K562 (cell line): ENCODE measurements at regions not wholly inside any gene's neighbourhood (a gene's known extent, or its start where the extent isn't known, plus 50 kb on each side); places are given as distances from the start of the nearest gene placed in this dataset.

ENCODE experiments used
- ATAC-seq: fragments of 200-7000 bp; cut with Tn5 transposase; 3 replicates; pipeline ENCODE4 v1.9.1; 2020; ENCODE audit warnings: moderate library complexity
- BruUV-seq: library from RNA; stranded (reverse); fragments of 400-500 nt; replicated peaks from 2 replicates; lab custom pipeline; 2021; lab: Mats Ljungman, UMichigan
- CTCF ChIA-PET: fragments of 300-600 bp; formaldehyde crosslinking; extraction: SDS; loops from one replicate; lab custom pipeline; 2021; ENCODE audit warnings: low intra/inter-chr PET ratio; lab: Yijun Ruan, JAX
- POLR2A ChIA-PET: fragments of 300-600, 350-650 bp; sonication (Branson Sonifier 250); formaldehyde crosslinking; extraction: SDS; loops from one replicate; lab custom pipeline; 2021; ENCODE audit warnings: antibody characterized with exemption, inconsistent platforms; lab: Yijun Ruan, JAX
- DNase-seq, 4 experiments: peaks; one replicate each; pipeline versions ENCODE4 v3.0.0 to v3.0.0-alpha.2; 2011 to 2018; ENCODE audit warnings: low spot score in 3 of 4, mixed read lengths in 3 of 4; ENCODE audit errors: extremely low read depth in 1 of 4
- FAIRE-seq: peaks from 2 replicates; lab custom pipeline; 2011; peaks lifted over from hg19 to GRCh38; lab: Jason Lieb, UNC
- H2AFZ ChIP-seq: 2 replicates; pipeline ENCODE4 v1.6.0; 2011; ENCODE audit warnings: low read depth, low read length, control low read depth, inconsistent platforms
- H3K27ac ChIP-seq: fragments of 200-600 bp; 3 replicates; pipeline ENCODE4 v1.8.0; 2011; ENCODE audit warnings: low read depth, mild to moderate bottlenecking, control low read depth, inconsistent platforms, low read length, moderate library complexity, mixed read lengths; ENCODE audit errors: extremely low read depth
- H3K27me3 ChIP-seq, 2 experiments: fragments of 300-600 bp in 1 of 2; 2 replicates in 1 of 2; 3 replicates in 1 of 2; pipeline versions ENCODE4 v1.6.0 to v1.8.0; 2011; ENCODE audit warnings: inconsistent platforms in 2 of 2, low read length in 2 of 2, mild to moderate bottlenecking in 1 of 2, mixed read lengths in 1 of 2, moderate library complexity in 1 of 2; ENCODE audit not compliant: control insufficient read depth in 2 of 2, insufficient read depth in 2 of 2
- H3K36me3 ChIP-seq: fragments of 300-600 bp; 3 replicates; pipeline ENCODE4 v1.8.0; 2011; ENCODE audit warnings: mild to moderate bottlenecking, low read length, inconsistent platforms; ENCODE audit not compliant: control insufficient read depth, insufficient read depth
- H3K4me1 ChIP-seq, 2 experiments: fragments of 200-600 bp in 1 of 2; replicated peaks in 1 of 2; 2 replicates in 1 of 2; 3 replicates in 1 of 2; pipeline versions ENCODE4 v1.5.1 to v1.8.0; 2011; ENCODE audit warnings: inconsistent platforms in 2 of 2, low read length in 2 of 2, mild to moderate bottlenecking in 1 of 2, mixed read lengths in 1 of 2, moderate library complexity in 1 of 2; ENCODE audit not compliant: control insufficient read depth in 2 of 2, insufficient read depth in 2 of 2
- H3K4me2 ChIP-seq: 2 replicates; pipeline ENCODE4 v1.6.1; 2011; ENCODE audit warnings: low read length, control low read depth, inconsistent platforms, mixed read lengths; ENCODE audit not compliant: insufficient read depth
- H3K4me3 ChIP-seq: fragments of 200-600 bp; sonication (generic), shearing (Covaris generic); 2 replicates; pipeline ENCODE4 v1.5.1; 2016; ENCODE audit warnings: control low read depth, inconsistent platforms
- H3K79me2 ChIP-seq: fragments of 200-600 bp; 3 replicates; pipeline ENCODE4 v1.8.0; 2011; ENCODE audit warnings: low read length, inconsistent platforms; ENCODE audit not compliant: control insufficient read depth, insufficient read depth
- H3K9ac ChIP-seq, 2 experiments: 2 replicates each; pipeline versions ENCODE4 v1.6.0 to v1.6.1; 2011; ENCODE audit warnings: low read depth in 2 of 2, low read length in 2 of 2, control low read depth in 1 of 2, inconsistent platforms in 1 of 2, mild to moderate bottlenecking in 1 of 2, mixed read lengths in 1 of 2; ENCODE audit not compliant: insufficient read depth in 1 of 2
- H3K9me1 ChIP-seq: one replicate; pipeline ENCODE4 v1.6.0; 2011; ENCODE audit warnings: inconsistent platforms, mild to moderate bottlenecking, low read length, moderate library complexity; ENCODE audit not compliant: control insufficient read depth, insufficient read depth
- H3K9me3 ChIP-seq: replicated peaks from 2 replicates; pipeline ENCODE4 v1.5.1; 2011; ENCODE audit warnings: low read depth, low read length, inconsistent platforms; ENCODE audit not compliant: control insufficient read depth, insufficient read depth
- H4K20me1 ChIP-seq: replicated peaks from 2 replicates; pipeline ENCODE4 v1.6.1; 2011; ENCODE audit warnings: low read length, inconsistent platforms, mixed read lengths; ENCODE audit not compliant: control insufficient read depth, insufficient read depth
- ATF1 ChIP-seq, 2 experiments: fragments of 450-650 bp in 1 of 2; IDR thresholded peaks; 2 replicates each; pipeline ENCODE4 v1.6.1; 2016; ENCODE audit warnings: missing compliant biosample characterization in 1 of 2, missing genetic modification characterization in 1 of 2
- CBFA2T3 ChIP-seq: fragments of 450-650 bp; IDR thresholded peaks from 2 replicates; pipeline ENCODE4 v1.6.1; 2017
- CC2D1A ChIP-seq: fragments of 450-650 bp; IDR thresholded peaks from 2 replicates; pipeline ENCODE4 v1.6.1; 2017; ENCODE audit warnings: mild to moderate bottlenecking
- CEBPZ ChIP-seq: fragments of 150-350 bp; IDR thresholded peaks from 2 replicates; pipeline ENCODE4 v1.6.1; 2014; ENCODE audit warnings: low read depth, mild to moderate bottlenecking, low read length, borderline replicate concordance
- HCFC1 ChIP-seq: IDR thresholded peaks from 2 replicates; pipeline ENCODE4 v1.6.1; 2012; ENCODE audit warnings: low read depth, low read length, improper control_type of control experiment
- RAD51 ChIP-seq: fragments of 450-650 bp; IDR thresholded peaks from 2 replicates; pipeline ENCODE4 v1.7.1; 2016; ENCODE audit warnings: low read depth, mild to moderate bottlenecking, borderline replicate concordance
- TRIM25 ChIP-seq: fragments of 450-650 bp; IDR thresholded peaks from 2 replicates; pipeline ENCODE4 v1.7.0; 2016; ENCODE audit warnings: borderline replicate concordance
- ZC3H4 ChIP-seq: sonication (generic); formaldehyde crosslinking; IDR thresholded peaks from 2 replicates; pipeline ENCODE4 v1.9.0; 2021; ENCODE audit warnings: missing genetic modification reagents, borderline replicate concordance
- ZFPM2 ChIP-seq: fragments of 250-450 bp; sonication (Bioruptor Pico); IDR thresholded peaks from 2 replicates; pipeline ENCODE4 v1.5.1; 2022; ENCODE audit warnings: mild to moderate bottlenecking
- ZNF212 ChIP-seq: fragments of 450-650 bp; formaldehyde crosslinking; IDR thresholded peaks from 2 replicates; pipeline ENCODE4 v1.4.0; 2020; ENCODE audit warnings: mild to moderate bottlenecking
- ZNF23 ChIP-seq: fragments of 250-450 bp; sonication (Bioruptor Pico); IDR thresholded peaks from 2 replicates; pipeline ENCODE4 v1.4.0; 2020; ENCODE audit warnings: mild to moderate bottlenecking
- ZNF282 ChIP-seq: sonication (generic); formaldehyde crosslinking; IDR thresholded peaks from 2 replicates; pipeline ENCODE4 v1.8.1; 2023; ENCODE audit warnings: missing genetic modification reagents
- ZSCAN29 ChIP-seq: fragments of 450-650 bp; IDR thresholded peaks from 2 replicates; pipeline ENCODE4 v1.6.1; 2017
- WGBS: fragments of 100-300 bp; shearing (Covaris generic); methylation state at CpG from one replicate; pipeline ENCODE4 v1.1.6; 2016; ENCODE audit warnings: low coverage, mixed read lengths; ENCODE audit not compliant: insufficient coverage; ENCODE audit errors: missing lambda C conversion rate; 5-methylcytosine and 5-hydroxymethylcytosine counted together
- in situ Hi-C: fragments of 300-500 bp; cut with MboI; formaldehyde crosslinking; loops from 4 replicates; pipeline ENCODE4 v1.15.0; 2018; ENCODE audit warnings: inconsistent platforms, mixed read lengths
- intact Hi-C: fragments of 100-400 bp; cut with micrococcal nuclease; formaldehyde crosslinking; loops from 2 replicates; pipeline ENCODE4 v1.14.2; 2022
- TF ChIP-seq, protein P1 (sequence below): sonication (generic); formaldehyde crosslinking; IDR thresholded peaks from 2 replicates; pipeline ENCODE4 v1.8.0; 2023; ENCODE audit warnings: mild to moderate bottlenecking, missing genetic modification reagents
- TF ChIP-seq, protein P2 (sequence below), 3 experiments: fragments of 200-800 bp in 1 of 3; sonication (Bioruptor generic) in 1 of 3; sonication (generic) in 1 of 3; formaldehyde crosslinking in 1 of 3; IDR thresholded peaks; 2 replicates each; pipeline versions ENCODE4 v1.6.1 to v1.8.0; 2016 to 2022; ENCODE audit warnings: mild to moderate bottlenecking in 2 of 3, missing compliant biosample characterization in 2 of 3, missing genetic modification characterization in 2 of 3, missing genetic modification reagents in 1 of 3

- H3K9me3 ChIP-seq: no peaks in the 10 kb centered on the region
- POLR2A ChIA-PET: no interaction called here
- H3K4me1 ChIP-seq: no peaks in the 10 kb centered on the region
- intact Hi-C loops: no loop called here
- H3K27ac ChIP-seq: no peak overlapping the region
- H3K79me2 ChIP-seq: no peaks in the 10 kb centered on the region
- DNase-seq (no peak), FAIRE-seq (no peak), ATAC-seq (no peak)
- H2AFZ ChIP-seq: no peak overlapping the region
- no peak overlapping the region for H3K4me2 ChIP-seq
- no peaks in the 10 kb centered on the region for H3K9me1 ChIP-seq
- peaks cover 6 to 10% of the 10 kb centered on the region in 2 experiments; a peak in 4 of 5 replicates for H3K27me3 ChIP-seq
- H3K4me3 ChIP-seq: no peak overlapping the region
- no peak overlapping the region for H3K9ac ChIP-seq
- no peaks in the 10 kb centered on the region for H3K36me3 ChIP-seq
- CTCF ChIA-PET: no interaction called here
- no TSS peak for BruUV-seq
- 17% methylated on average over 2 of the region's 2 CpGs for WGBS
- in situ Hi-C loops: no loop called here
- H4K20me1 ChIP-seq: no peaks in the 10 kb centered on the region
- TF ChIP-seq ZNF282 (CRISPR knock-in tag) (no peak), RAD51 (no peak), HCFC1 (no peak), ZC3H4 (CRISPR knock-in tag) (no peak), CEBPZ (no peak), CC2D1A (no peak), ZSCAN29 (no peak), ZNF23 (no peak), ZNF212 (no peak), CBFA2T3 (no peak), ZFPM2 (CRISPR knock-in tag) (no peak), TRIM25 (no peak), ATF1 (CRISPR knock-in tag; IDR thresholded peaks at IDR 0.05) (no peak), ATF1 (tag; IDR thresholded peaks at IDR 0.05) (no peak)
- TF ChIP-seq, protein P1, sequence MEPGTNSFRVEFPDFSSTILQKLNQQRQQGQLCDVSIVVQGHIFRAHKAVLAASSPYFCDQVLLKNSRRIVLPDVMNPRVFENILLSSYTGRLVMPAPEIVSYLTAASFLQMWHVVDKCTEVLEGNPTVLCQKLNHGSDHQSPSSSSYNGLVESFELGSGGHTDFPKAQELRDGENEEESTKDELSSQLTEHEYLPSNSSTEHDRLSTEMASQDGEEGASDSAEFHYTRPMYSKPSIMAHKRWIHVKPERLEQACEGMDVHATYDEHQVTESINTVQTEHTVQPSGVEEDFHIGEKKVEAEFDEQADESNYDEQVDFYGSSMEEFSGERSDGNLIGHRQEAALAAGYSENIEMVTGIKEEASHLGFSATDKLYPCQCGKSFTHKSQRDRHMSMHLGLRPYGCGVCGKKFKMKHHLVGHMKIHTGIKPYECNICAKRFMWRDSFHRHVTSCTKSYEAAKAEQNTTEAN (CRISPR knock-in tag): no peak
- TF ChIP-seq, protein P2, sequence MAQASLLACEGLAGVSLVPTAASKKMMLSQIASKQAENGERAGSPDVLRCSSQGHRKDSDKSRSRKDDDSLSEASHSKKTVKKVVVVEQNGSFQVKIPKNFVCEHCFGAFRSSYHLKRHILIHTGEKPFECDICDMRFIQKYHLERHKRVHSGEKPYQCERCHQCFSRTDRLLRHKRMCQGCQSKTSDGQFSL (CRISPR knock-in tag; IDR thresholded peaks at IDR 0.05): no peak
- TF ChIP-seq, protein P2 (tag; IDR thresholded peaks at IDR 0.05): no peak
These were observed 62.6 kb upstream of the WT1 start for GRCh38 chr11:32497951-32498350.
